HEK293 (cell line): ENCODE measurements at regions not wholly inside any gene's neighbourhood (a gene's known extent, or its start where the extent isn't known, plus 50 kb on each side); places are given as distances from the start of the nearest gene placed in this dataset.

ENCODE experiments used
- CTCF ChIP-seq: fragments of 450-650 bp; formaldehyde crosslinking; IDR thresholded peaks from 2 replicates; pipeline ENCODE4 v1.5.1; 2016; ENCODE audit warnings: missing biosample characterization, missing genetic modification characterization
- ZBTB49 ChIP-seq: fragments of 450-650 bp; formaldehyde crosslinking; IDR thresholded peaks from 2 replicates; pipeline ENCODE4 v1.5.1; 2016; ENCODE audit warnings: missing biosample characterization, missing genetic modification characterization, low read depth
- ZBTB8A ChIP-seq: fragments of 450-650 bp; formaldehyde crosslinking; IDR thresholded peaks from 2 replicates; pipeline ENCODE4 v1.5.1; 2016; ENCODE audit warnings: missing biosample characterization, missing genetic modification characterization
- ZNF239 ChIP-seq: fragments of 450-650 bp; formaldehyde crosslinking; IDR thresholded peaks from 2 replicates; pipeline ENCODE4 v1.5.1; 2016; ENCODE audit warnings: missing biosample characterization, missing genetic modification characterization
- ZNF266 ChIP-seq: fragments of 450-650 bp; formaldehyde crosslinking; IDR thresholded peaks from 2 replicates; pipeline ENCODE4 v1.5.1; 2016; ENCODE audit warnings: missing biosample characterization, missing genetic modification characterization, low read depth
- ZNF274 ChIP-seq, 2 experiments: fragments of 200-500 bp in 1 of 2; fragments of 450-650 bp in 1 of 2; sonication (Bioruptor generic) in 1 of 2; formaldehyde crosslinking in 1 of 2; IDR thresholded peaks; 2 replicates each; pipeline versions ENCODE4 v1.5.1 to v1.6.1; 2014 to 2016; ENCODE audit warnings: borderline replicate concordance in 1 of 2, inconsistent platforms in 1 of 2, low read length in 1 of 2, missing biosample characterization in 1 of 2, missing genetic modification characterization in 1 of 2
- ZNF280D ChIP-seq: fragments of 450-650 bp; formaldehyde crosslinking; IDR thresholded peaks from 2 replicates; pipeline ENCODE4 v1.5.1; 2016; ENCODE audit warnings: missing biosample characterization, missing genetic modification characterization
- ZNF362 ChIP-seq: fragments of 450-650 bp; formaldehyde crosslinking; IDR thresholded peaks from 2 replicates; pipeline ENCODE4 v1.5.1; 2016; ENCODE audit warnings: missing biosample characterization, missing genetic modification characterization
- ZNF488 ChIP-seq: fragments of 450-650 bp; formaldehyde crosslinking; IDR thresholded peaks from 2 replicates; pipeline ENCODE4 v1.5.1; 2016; ENCODE audit warnings: missing biosample characterization, missing genetic modification characterization

- TF ChIP-seq CTCF (tag by site-specific recombination) (no peak), ZNF274 (IDR thresholded peaks at IDR 0.05; ENCODE audit: low read length) (no peak), ZNF274 (tag by site-specific recombination; IDR thresholded peaks at IDR 0.05; ENCODE audit: borderline replicate concordance) (no peak), ZNF239 (tag by site-specific recombination) (no peak), ZNF362 (tag by site-specific recombination) (no peak), ZBTB8A (tag by site-specific recombination) (no peak), ZBTB49 (no peak), ZNF266 (tag by site-specific recombination) (no peak), ZNF488 (tag by site-specific recombination) (no peak), ZNF280D (tag by site-specific recombination) (no peak)
Measured at GRCh38 chr6:169097381-169097959, 156.2 kb downstream of the THBS2 start.
